Suprapubic skin (tissue), 4 donors: ENCODE measurements at regions not wholly inside any gene's neighbourhood (a gene's known extent, or its start where the extent isn't known, plus 50 kb on each side); places are given as distances from the start of the nearest gene placed in this dataset.
A peak's percentile ranks its signal among the peaks of the same experiment; 100 is the strongest.

Experiments
- DNase-seq, 2 donors: peaks; one replicate each; pipeline ENCODE4 v3.0.0-alpha.2; 2019; ENCODE audit warnings: low spot score in 2 of 2
- H3K27ac ChIP-seq: fragments of 200-600 bp; sonication (generic); one replicate; pipeline ENCODE4 v1.5.1; 2019
- H3K27me3 ChIP-seq: fragments of 200-600 bp; sonication (generic); one replicate; pipeline ENCODE4 v1.5.1; 2019
- H3K36me3 ChIP-seq: fragments of 200-600 bp; sonication (generic); one replicate; pipeline ENCODE4 v1.5.1; 2019
- H3K4me1 ChIP-seq: fragments of 200-600 bp; sonication (generic); one replicate; pipeline ENCODE4 v1.5.1; 2019
- H3K4me3 ChIP-seq: fragments of 200-600 bp; sonication (generic); one replicate; pipeline ENCODE4 v1.5.1; 2019; ENCODE audit warnings: mild to moderate bottlenecking
- H3K9me3 ChIP-seq: fragments of 200-600 bp; sonication (generic); one replicate; pipeline ENCODE4 v1.5.1; 2019
- EP300 ChIP-seq: sonication (generic); formaldehyde crosslinking; IDR thresholded peaks from one replicate; pipeline ENCODE4 v1.6.1; 2017; ENCODE audit warnings: antibody characterized with exemption
- POLR2A ChIP-seq, 2 donors: fragments of 450-650 bp; IDR thresholded peaks; one replicate each; pipeline ENCODE4 v1.6.1; 2017; ENCODE audit warnings: antibody characterized with exemption in 2 of 2, mild to moderate bottlenecking in 2 of 2, moderate library complexity in 2 of 2
- POLR2AphosphoS5 ChIP-seq, 3 donors: sonication (generic); formaldehyde crosslinking; IDR thresholded peaks; one replicate each; pipeline ENCODE4 v1.6.1; 2017; ENCODE audit warnings: antibody characterized with exemption in 3 of 3
- WGBS: methylation state at CpG from one replicate; pipeline ENCODE4 v1.1.5; 2018; 5-methylcytosine and 5-hydroxymethylcytosine counted together
- TF ChIP-seq, protein P1 (sequence below), 2 donors: fragments of 200-600 bp in 1 of 2; fragments of 450-650 bp in 1 of 2; sonication (generic) in 1 of 2; IDR thresholded peaks; one replicate each; pipeline ENCODE4 v1.5.1; 2016 to 2019; ENCODE audit warnings: antibody characterized with exemption in 2 of 2, mild to moderate bottlenecking in 1 of 2, moderate library complexity in 1 of 2

DNA sequence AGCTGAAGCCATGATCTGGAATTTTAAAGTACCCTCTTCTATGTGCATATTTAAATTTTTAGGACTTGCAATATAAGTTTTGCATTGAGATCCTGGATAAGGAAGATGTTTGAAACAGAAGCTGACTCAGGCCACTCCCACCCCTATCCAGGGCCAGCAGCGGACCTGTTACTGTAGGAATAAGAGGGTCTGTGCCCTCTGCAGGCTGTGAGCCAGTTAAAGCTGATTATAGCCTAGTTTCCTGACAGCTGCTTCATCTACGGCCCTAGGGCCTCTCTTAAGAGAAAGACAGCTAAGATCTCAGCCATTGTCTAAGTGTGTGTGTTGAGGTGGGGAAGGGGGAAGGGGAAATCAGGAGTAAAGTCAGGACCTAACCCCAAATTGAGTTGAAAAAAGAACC is 234.0 kb downstream of the HAUS1 start:
- peak in 1 of 2 donors; percentile 7 for DNase-seq
- no peak for TF ChIP-seq EP300
- TF ChIP-seq, protein P1, sequence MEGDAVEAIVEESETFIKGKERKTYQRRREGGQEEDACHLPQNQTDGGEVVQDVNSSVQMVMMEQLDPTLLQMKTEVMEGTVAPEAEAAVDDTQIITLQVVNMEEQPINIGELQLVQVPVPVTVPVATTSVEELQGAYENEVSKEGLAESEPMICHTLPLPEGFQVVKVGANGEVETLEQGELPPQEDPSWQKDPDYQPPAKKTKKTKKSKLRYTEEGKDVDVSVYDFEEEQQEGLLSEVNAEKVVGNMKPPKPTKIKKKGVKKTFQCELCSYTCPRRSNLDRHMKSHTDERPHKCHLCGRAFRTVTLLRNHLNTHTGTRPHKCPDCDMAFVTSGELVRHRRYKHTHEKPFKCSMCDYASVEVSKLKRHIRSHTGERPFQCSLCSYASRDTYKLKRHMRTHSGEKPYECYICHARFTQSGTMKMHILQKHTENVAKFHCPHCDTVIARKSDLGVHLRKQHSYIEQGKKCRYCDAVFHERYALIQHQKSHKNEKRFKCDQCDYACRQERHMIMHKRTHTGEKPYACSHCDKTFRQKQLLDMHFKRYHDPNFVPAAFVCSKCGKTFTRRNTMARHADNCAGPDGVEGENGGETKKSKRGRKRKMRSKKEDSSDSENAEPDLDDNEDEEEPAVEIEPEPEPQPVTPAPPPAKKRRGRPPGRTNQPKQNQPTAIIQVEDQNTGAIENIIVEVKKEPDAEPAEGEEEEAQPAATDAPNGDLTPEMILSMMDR (IDR thresholded peaks at IDR 0.05), result no peak
- TF ChIP-seq POLR2A (IDR thresholded peaks at IDR 0.05), result no peak

DNA sequence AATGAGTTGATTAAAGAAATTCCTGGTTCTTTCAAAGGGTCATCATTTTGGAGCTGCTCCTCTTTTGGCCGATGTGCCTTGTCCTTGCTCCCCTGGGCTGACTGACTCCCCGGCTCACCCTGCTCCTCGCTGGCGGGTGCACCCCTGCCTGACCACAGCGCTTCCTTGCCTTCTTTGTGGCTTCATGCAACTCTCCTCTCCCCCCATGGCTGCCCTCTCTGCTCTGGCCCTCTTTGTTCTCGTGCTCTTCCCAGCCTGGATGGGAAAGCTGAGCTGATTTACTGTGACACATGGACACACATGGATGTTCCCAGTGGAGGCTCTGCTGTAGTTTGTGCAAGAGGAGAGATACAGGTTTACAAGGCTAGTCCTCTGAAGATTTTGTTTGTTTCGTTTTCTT is 234.6 kb downstream of the HAUS1 start:
- TF ChIP-seq EP300, result no peak
- H3K27me3 ChIP-seq, result peaks cover 18% of the 10 kb centered on the region
- no peaks in the 10 kb centered on the region for H3K9me3 ChIP-seq
- no peak overlapping the region for H3K4me3 ChIP-seq
- H3K27ac ChIP-seq, result no peak overlapping the region
- H3K4me1 ChIP-seq, result peaks cover 28% of the 10 kb centered on the region
- 83% methylated on average over 7 of the region's 7 CpGs for WGBS
- DNase-seq, result peak in 1 of 2 donors; percentile 9
- no peaks in the 10 kb centered on the region for H3K36me3 ChIP-seq

More for the DNA sequence above, 234.0 kb downstream of the HAUS1 start:
- Histone ChIP-seq H3K9me3 (no peaks in the 10 kb centered on the region), H3K36me3 (no peaks in the 10 kb centered on the region), H3K4me1 (peaks cover 28% of the 10 kb centered on the region), H3K4me3 (no peak overlapping the region), H3K27me3 (peaks cover 24% of the 10 kb centered on the region), H3K27ac (no peak overlapping the region)
- 67% methylated on average over 2 of the region's 2 CpGs for WGBS

DNA sequence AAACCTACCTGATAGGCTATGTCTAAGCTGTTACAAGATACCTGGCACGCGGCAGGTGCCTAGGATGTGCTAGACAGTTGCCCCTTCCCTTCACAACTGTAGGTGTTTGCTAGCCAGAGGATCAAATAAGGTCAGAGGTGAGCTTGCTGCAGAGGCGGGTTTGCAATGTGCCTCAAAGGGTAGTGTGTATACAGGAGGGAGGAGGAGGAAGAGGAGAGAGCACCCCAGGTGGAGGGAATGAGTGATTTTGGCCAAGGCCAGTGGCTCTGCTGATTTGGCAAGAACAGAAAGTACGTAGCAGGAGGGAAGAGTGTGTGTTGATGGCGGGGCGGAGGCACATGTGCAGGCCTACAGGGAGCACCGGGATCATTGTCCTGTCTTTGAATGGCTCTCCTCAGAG is 236.5 kb downstream of the HAUS1 start:
- Histone ChIP-seq H3K36me3 (no peaks in the 10 kb centered on the region), H3K4me1 (peaks cover 16% of the 10 kb centered on the region), H3K9me3 (no peaks in the 10 kb centered on the region), H3K27me3 (peaks cover 2% of the 10 kb centered on the region), H3K4me3 (no peak overlapping the region), H3K27ac (no peak overlapping the region)
- WGBS, result 89% methylated on average over 7 of the region's 7 CpGs
- no peak for DNase-seq
- TF ChIP-seq POLR2AphosphoS5 (IDR thresholded peaks at IDR 0.05) (no peak), EP300 (no peak), POLR2A (IDR thresholded peaks at IDR 0.05) (no peak)

DNA sequence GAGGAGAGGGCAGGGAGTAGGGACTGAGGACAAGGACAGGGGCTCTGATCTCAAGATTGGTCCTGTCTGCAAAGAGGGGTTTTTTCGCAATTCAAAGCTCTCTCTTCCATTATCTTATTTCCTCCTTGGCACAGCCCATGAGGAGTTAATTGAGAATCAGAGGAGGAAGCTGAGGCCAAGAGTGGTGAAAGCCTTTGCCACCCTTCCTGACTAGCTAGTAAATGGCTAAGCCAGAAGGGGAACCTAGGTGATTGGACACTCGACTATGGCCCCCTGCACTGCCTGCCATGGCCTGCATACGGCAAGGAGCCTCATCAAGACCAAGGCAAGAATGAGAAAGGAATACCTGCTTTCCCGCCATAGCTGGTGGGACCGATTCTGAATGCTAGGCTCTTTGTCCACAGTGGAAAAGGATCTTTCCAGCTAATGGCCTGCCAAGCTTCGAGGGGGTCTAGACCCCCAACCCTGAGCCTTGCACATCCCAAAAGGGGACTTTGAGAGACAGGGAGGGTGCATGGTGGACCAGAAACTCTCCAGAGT is 237.9 kb downstream of the HAUS1 start:
- Histone ChIP-seq H3K9me3 (no peaks in the 10 kb centered on the region), H3K27ac (no peak overlapping the region), H3K27me3 (no peaks in the 10 kb centered on the region), H3K4me3 (no peak overlapping the region), H3K4me1 (peaks cover 10% of the 10 kb centered on the region), H3K36me3 (no peaks in the 10 kb centered on the region)
- no peak for TF ChIP-seq POLR2A (IDR thresholded peaks at IDR 0.05)
- TF ChIP-seq EP300, result no peak
- TF ChIP-seq, protein P1 (IDR thresholded peaks at IDR 0.05), result no peak
- no peak for TF ChIP-seq POLR2AphosphoS5 (IDR thresholded peaks at IDR 0.05)
- WGBS, result 90% methylated on average over 6 of the region's 6 CpGs
- DNase-seq, result no peak

DNA sequence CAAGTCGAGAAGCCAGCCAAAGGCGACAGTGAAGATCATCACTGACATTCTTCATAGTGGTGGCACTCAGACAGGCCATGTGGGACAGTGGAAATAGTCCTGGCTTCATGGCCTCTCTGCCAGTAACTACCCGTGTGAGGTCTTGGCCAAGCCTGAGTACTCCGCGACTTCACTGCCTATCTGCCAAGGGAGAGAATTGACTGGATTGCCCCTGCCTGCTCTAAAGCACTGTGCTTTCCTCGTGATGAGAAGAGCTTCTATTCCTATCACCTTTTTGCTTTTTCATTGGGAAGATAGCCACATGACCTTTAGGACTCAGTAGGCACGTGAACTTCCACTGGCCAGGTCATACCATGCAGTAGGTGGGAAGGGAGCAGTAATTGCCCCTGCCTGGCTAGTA is 239.3 kb downstream of the HAUS1 start:
- Histone ChIP-seq H3K27me3 (no peaks in the 10 kb centered on the region), H3K4me1 (peaks cover 10% of the 10 kb centered on the region), H3K4me3 (no peak overlapping the region), H3K27ac (no peak overlapping the region), H3K36me3 (no peaks in the 10 kb centered on the region), H3K9me3 (no peaks in the 10 kb centered on the region)
- 80% methylated on average over 4 of the region's 7 CpGs for WGBS
- no peak for DNase-seq
- no peak for TF ChIP-seq POLR2A (IDR thresholded peaks at IDR 0.05)
- TF ChIP-seq, protein P1 (IDR thresholded peaks at IDR 0.05), result no peak
- TF ChIP-seq EP300, result no peak
- no peak for TF ChIP-seq POLR2AphosphoS5 (IDR thresholded peaks at IDR 0.05)

DNA sequence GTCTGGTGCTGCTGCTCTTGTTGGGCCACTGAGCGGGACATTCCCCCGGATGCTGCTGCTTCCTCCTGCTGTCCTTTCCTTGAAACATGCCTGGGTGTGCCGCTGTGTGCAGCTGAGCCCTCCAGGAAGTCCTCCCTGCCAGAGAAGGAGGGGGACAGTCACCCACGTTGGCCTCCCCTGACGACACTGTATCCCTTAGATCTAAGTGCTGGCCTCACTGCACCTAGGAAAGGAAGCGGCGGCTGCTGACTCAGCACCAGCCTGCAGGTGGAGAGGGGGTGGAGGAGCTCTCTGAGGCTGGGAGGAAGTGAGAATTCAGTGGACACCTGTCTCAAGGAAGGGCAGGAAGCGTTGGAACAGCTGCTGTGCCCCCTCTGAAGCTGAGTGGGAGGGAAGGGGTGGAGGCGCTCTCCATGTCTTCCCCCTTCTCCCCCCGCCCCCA is 239.8 kb downstream of the HAUS1 start:
- 67% methylated on average over 1 of the region's 10 CpGs for WGBS
- Histone ChIP-seq H3K4me1 (peaks cover 10% of the 10 kb centered on the region), H3K27ac (no peak overlapping the region), H3K27me3 (no peaks in the 10 kb centered on the region), H3K4me3 (no peak overlapping the region), H3K36me3 (no peaks in the 10 kb centered on the region), H3K9me3 (no peaks in the 10 kb centered on the region)
- no peak for TF ChIP-seq POLR2AphosphoS5 (IDR thresholded peaks at IDR 0.05)
- no peak for TF ChIP-seq POLR2A (IDR thresholded peaks at IDR 0.05)
- TF ChIP-seq, protein P1 (IDR thresholded peaks at IDR 0.05), result no peak
- no peak for TF ChIP-seq EP300
- no peak for DNase-seq
